Stimulated activated CD8-positive, alpha-beta memory T cell treated with anti-CD3 and anti-CD28 coated beads, Interleukin-12 subunit alpha, Interleukin-12 subunit beta, amount 100 ng/mL, for 4 hours (primary cell): ENCODE measurements at regions not wholly inside any gene's neighbourhood (a gene's known extent, or its start where the extent isn't known, plus 50 kb on each side); places are given as distances from the start of the nearest gene placed in this dataset.

Experiments
- DNase-seq: peaks from one replicate; pipeline ENCODE4 v3.0.0-alpha.2; 2020; ENCODE audit warnings: low read depth

DNA sequence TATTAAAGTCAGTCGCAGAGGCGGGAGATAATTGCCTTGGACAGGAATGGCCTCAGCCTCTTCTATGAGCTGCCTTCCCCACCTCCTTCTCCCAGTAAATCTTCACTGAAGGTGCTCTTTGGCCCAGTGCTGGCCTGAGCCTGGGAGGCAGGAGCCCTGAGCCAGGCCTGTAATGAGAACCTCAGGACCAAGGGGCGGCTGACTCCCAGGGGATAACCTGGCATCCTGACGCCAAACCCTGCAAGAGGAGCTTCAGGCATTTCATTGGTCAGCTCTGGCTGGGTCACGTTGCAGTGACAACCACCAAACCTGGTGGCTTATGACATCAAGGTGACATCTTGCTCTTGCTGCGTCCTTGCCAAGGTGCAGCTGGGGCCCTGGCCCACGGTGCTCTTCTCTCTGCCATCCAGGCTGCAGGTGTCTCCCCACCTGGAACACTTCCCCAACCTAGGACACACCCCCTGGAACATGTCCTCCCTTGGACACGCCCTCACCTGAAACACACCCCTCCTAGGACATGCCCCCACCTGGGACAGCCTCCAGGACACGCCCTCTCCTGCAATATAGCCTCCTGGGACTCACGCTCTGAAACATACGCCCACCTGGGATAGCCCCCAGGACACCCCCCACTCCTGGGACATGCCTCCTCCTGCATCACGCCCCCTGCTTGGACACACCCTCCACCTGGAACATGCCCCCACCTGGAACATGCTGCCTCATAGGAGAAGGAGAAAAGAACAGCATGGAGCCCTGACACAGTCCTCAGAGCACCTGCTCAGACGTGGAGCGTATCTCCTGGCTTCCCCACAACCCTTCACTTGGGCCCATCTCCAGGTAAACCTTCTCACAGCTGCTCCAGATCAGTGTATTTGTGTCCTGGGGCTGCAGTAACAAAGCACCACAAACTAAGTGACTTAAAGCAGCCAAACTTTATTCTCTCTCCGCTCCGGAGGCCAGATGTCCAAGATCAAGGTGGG lies 333.6 kb downstream of the NPHP4 start:
- no peak for DNase-seq

DNA sequence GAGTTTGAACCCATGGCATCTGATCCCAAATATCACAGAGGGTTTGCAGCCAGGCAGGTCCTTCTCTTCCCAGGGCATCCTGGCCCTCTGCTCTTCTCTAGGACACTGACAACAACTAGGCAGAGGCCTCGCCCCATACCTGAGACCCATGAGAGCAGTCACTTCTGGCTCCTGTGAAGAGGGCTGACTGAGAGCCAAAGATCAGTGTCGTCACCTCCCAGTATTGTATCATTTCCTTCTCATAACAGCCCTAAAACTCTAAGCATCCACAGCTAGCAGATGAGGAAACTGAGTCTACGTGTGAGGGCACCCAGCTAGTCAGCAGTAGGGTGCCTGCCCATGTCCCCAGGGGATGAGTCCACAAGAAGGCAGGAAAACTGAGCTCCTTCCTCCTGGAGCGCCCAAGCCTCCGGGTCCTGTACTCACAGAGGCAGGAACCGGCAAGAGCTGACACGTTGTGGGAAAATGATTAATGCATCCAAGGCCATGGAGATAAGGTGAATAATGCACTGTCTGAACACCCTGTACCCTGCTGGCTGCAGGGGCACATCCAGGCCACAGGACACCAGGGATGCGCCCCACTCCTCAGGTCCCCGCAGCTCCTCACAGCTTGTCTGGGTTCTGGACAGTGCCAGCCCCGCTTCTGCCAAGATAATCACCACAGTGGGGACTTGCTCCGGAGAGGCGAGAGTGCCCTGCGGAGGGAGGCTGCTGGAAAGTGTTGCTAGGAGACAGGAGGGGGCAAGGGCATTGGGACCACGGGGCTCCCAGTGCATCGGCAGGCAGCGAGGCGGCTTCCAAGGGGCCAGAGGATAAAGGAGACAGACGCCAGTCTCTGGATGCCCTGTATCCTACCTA lies 340.0 kb downstream of the NPHP4 start:
- no peak for DNase-seq

DNA sequence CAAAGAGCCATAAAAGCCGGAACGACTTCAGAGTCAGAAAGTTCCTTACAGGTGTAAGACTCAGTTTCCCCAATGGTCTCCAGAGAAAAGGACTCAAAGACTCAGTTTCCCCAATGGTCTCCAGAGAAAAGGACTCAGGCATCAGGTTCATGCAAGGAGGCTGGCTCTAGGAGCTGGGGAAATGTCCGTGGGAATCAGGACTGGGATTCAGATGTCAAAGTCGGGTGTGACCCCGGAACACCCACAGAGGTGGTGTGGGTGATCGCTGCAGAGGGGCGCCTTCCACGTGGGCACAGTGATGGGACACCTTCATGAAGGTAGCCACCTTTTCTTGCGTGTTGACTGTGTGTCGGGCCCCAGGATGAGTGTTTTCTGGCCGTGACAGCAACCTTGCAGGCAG lies 340.8 kb downstream of the NPHP4 start:
- no peak for DNase-seq

DNA sequence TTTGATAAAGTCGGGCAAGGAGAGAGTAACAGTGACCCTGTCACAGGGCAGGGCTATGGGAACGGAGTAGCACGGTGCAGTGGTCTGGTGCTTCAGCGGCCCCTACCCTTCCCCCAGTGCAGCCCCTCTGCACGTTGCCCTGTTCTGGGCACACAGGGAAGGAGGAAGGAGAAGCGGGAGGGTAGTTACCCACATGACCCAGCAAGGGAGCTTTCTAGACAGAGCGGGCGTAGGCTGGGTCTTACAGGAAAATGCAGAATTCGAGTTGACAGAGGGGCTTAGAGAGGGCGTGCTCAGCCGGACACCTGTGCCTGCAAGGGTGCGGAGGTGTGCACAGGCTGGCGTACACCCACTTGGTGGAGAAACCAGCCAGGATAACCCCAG lies 341.2 kb downstream of the NPHP4 start:
- no peak for DNase-seq

DNA sequence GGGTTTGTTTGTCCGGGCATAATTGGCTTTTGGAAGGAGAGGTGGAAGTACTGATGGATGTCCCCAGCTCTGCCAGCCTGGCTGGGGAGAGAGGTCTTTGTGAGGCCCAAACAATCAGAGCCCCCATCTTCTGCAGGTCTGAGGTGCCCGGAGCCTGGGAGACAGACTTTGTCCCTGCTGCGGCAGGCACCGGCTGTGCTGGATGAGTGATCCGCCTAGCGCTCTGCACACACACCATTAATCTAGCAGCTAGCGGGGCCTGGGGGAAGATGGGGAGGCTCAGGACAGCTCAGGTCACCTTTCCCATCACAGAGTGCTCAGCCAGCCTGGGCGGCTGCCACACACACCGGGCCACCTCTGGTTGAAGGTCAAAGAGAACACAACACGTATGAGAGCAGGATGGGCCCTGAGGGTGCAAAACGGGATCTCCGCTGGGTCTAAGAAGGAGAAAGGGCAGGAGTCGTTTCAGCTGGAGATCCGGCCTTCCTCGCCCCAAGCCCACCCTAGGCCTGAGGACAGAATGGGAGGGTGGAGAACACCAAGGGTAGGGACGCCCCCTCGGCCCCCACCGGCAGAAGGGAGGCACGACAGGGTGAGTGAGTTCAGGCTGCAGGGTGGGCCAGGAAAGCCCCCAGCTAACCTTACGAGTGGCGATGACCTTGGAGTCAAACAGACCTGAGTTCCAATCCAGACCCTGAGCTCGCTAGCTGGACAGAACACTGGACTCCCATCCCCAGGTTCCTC lies 341.8 kb downstream of the NPHP4 start:
- DNase-seq = no peak

DNA sequence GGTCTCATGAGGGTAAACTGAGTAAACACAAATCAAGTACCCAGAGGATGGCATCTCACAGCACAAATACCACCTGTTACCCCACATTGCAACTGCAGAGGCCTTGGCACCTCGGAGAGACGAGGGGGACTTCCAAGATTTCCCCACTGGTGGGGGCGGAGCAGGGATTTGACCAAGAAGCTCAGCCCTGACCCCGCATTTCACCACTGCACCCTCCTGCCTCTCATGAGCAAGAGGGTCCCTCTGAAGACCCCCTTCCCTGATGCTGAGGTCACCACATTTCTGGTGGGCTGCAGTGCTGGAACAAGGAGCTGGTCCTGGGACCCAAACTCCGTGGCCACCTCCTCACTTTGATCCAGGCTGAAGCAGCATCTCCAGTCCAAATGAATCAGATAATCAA lies 342.4 kb downstream of the NPHP4 start:
- DNase-seq = no peak

DNA sequence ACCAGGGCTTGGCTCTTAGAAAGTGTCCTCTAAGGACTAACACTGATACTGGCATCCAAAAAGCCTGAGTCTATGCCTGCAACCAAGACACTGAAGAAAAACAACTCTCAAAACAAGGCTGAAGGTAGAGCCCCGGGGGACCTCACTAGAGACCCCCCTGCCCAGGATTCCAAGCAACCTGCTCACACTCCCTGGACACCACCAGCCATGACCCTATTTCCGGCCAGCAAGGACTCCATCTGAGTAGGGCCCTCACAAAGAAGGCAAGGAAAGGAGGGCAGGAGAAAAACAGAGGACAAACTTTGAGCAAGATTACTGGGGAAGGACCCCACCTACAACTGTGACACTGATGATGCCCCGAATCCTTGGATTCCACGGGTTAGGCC lies 343.1 kb downstream of the NPHP4 start:
- no peak for DNase-seq

DNA sequence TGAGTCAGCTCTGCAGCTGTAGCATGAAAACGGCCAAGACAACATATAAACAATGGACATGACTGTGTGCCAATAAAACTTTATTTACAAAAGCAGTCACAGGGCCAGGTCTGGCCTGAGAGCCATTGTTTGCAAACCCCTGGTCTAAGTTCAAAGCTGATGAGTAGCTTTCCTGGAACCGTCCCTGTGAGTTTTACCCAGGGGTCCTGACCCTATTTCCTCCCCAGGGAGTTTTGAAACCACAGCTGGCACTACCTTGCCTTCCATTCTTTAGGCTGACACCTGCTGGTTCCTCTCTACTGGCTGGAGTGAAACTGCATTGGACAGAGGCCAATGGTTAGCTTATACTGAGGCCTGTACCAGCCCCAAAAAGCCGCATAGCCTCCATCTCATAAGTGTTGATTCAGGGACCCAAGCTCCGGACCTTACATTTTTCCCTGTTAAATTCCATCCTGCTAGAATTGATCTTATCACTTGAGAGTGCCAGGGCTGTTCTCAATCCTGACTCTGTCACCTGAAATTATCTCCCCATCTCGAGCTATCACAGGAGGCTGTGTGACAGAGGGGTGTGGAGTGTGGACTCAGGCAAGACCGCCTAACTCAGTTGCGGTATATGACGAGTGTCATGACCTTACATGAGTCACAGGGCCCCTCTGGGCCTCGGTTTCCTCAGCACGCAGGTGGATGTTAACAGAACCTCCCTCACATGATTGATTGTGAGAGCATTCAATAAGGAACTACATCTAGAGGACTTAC lies 343.6 kb downstream of the NPHP4 start:
- no peak for DNase-seq

DNA sequence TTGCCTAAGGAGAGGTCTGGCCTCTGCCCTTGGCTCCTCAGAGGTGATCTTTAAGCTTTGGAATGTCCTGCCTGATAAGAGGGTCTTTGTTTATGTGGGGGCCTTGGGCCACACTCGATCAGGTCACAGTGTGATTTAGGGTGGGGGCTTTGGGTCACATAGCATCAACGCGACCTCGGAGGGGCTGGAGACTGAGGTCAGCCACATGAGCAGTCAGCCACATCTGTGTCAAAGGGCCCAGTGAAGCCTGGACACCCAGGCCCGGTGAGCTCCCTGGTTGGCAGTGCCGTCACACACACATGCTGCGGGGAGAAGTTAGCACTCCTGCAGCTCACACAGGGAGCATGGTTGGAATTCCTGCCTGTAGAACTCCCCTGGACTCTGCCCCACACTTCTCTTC lies 345.0 kb downstream of the NPHP4 start:
- no peak for DNase-seq

DNA sequence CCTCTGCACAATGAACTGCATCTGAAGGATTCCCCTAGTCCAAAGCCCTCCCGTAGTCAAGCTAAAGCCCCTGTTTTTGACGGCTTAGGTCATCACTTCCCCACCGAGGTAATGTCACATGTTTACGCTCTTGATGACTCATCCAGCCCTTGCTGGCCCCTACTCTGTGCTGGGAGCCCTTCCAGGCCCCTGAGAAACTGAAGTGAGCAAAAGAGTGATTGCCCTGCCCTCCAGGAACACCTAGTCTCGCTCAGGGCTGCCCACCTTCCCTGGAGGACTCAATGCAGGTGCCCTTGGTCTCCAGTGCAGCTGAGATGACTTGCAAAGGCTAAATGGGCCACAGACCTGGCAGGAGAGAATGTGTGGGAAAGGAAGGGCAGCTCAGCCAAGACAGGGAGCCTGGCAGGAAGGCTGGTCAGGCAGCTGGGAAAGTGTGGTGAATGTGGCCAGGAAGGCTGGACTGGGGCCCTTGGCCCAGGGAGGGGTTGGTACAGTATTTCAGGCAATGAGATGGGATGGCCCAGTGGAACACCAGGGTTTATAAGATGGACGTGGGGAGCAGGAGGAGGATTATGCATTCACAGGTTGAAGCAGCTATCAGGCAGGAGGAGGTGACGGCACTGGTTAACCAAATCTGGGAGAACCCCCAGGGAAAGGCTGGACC lies 345.6 kb downstream of the NPHP4 start:
- no peak for DNase-seq

DNA sequence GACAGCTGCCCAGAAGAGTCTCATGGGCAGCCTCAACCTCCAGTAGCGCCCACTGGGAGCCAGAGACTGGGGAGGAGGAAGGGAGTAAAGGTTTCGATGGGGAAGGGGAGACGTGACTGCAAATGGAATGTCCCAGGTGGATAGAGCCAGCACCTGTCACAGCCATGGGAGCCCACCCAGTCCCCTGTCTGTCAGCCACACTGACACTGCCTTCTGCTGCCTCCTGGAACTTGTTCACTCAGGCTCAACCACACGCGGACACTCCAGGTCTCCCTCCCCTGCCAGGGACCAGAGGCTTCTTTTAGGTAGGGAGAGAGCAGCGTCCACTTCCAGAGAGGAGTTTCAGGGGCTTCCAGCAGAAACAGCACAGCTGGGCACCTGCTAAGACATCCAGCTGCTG lies 346.3 kb downstream of the NPHP4 start:
- DNase-seq = no peak

DNA sequence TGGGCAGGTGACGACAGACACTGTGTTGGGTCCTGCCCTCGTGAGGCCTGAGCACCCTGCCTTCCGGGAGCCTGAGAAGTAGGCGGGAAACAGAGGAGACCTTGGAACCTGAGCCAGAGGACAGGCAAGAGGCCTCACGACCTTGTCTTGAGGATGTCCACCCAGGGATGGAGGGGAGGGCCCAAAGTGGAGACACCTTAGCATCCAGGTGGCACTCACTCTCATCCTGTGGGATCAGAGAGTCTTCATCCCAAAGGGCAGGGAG lies 347.2 kb downstream of the NPHP4 start:
- DNase-seq = no peak

DNA sequence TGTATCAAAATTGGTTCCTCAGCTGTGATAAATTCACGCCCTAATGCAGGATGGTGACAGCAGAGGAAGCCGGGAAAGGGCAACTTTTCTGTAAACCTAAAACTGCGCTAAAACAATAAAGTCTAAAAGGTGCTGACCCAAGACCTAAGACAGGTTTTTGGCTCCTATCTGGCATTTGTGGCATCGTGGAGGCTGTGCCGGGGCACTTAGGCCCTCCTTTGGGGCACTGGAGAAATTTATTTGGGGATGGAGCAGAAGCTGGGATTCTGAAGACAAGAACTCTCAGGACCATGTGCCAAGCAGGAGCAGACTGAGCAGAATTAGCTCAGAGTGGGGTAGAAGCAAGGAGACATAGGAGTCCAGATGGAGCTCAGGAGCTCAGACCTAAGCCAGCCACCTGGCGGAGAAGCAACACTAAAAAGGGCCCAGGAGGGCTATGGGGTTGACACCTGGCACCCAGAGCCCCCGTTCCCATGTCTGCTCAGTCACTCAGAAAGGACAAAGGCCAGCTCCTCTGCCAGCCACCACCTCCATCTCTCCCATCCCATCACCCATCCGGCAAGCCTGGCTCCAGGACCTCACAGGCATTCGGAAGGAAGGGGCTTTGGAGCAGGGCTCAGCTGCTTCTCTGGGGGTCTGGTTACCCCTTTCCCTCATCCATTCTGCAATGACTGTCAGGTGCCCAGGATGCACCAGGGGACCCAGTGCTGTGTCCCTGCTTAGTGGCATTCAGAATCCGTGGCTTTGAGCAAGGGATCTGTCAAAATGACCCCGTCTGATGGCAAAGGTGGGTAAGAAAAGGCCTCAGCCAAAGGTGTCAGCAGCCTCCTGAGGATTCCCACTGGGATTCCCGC lies 347.7 kb downstream of the NPHP4 start:
- DNase-seq = no peak

DNA sequence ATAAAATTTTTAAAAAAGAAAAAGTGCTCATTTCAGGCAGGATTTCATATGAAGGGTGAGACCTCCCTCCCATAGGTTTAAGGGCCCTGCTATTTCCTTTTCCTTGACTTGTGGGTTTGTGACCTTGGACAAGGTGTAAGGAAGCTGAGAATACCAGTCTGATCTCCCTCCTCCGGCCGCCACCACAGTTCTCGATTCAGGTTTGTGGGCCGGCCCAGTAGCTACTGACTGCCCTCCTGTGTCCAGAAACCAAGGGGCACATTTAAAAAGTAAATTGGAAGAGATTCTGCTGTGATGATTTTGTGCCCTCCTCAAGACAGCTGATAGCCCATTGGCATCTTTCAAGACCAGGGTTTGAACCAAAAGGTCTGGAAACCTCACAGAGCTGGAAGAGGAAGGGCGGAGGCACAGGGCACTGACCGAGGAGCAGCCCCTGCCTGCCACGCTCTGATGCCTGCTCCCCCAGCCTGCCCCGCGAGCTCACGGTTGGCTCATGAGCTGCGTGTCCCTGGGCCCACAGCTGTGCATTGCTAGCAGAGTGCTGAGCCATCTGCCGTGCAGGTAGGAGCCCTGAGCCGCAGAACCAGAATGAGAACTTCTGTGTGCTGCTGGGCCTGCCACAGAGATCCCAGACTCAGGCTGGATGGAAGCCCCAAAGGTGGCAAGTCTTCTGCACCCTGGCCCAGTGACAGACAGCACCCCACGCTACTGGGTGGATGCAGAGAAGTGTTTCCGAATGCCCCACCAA lies 348.7 kb downstream of the NPHP4 start:
- DNase-seq = no peak

DNA sequence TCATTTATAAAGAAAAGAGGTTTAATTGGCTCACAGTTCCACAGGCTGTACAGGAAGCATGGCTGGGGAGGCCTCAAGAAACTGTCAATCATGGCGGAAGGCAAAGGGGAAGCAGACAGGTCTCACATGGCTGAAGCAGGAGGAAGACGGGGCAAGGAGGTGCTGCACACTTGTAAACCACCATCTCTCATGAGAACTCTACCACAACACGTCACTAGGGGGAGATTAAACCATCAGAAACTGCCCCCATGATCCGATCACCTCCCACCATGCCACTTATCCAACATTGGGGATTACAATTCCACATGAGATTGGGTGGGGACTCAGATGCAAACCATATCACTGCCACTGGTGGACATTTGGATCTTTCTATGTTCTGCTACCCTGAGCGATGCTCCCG lies 351.4 kb downstream of the NPHP4 start:
- DNase-seq = no peak

DNA sequence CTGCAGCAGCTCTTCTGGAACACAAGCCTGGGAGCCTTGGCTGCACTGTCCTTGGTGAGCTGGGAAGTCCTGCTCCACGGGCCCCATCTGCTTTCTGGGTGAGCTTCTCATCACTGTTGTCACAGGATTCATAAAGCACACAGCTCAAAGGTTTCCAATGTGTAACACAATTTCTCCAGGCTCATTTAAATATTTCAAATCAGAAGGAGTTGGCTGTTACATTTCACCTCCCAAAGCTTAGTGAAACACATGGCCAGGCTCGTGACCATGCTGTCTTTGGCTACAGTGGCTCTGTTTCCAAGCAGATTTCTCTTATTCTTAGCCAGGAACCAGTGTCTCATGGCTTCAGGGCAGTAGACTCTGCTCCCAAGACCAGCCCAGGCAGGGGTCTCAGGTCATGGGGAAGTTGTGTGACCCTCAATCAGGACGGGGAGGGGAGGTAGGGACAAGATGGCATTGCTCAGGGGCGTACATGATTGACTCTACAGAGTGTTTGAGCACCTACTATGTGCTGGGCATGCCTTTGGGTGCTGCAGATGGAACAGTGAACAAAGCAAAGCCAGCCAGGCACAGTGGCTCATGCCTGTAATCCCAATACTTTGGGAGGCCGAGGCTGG lies 353.0 kb downstream of the NPHP4 start:
- DNase-seq = no peak

DNA sequence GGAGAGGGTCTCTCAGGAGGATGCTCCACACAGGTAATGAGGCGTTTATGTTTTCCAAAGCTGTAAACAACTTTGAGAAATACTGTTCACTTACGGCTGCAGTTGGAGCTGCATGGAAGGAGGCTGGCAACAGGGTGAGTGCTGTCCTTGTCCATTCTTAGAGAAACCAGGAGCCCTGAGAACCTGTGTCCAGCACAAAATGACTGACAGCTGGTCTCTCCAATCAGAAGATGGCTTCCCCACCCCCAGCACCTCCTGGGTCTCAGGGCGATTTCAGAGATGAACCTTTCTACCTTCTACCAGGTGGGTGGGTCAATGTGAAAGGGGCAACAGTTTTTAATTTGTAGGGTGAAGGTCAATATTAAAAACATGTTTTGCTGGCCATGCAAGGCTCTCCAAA lies 353.6 kb downstream of the NPHP4 start:
- DNase-seq = no peak

DNA sequence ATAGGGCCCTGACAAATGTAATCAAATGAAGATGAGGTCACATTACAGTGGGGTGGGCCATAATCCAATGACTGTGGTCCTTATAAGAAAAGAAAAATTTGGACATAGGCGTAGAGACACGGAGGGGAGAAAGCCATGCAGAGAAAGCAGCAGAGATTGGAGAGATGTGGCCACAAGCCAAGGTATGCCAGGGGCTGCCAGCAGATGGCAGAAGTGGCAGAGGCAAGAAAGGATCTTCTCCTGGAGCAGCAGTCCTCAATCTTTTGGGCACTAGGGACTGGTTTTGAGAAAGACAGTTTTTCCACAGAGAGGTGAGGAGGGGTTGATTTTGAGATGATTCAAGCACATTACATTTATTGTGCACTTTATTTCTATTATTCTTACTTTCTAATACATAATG lies 355.1 kb downstream of the NPHP4 start:
- no peak for DNase-seq

DNA sequence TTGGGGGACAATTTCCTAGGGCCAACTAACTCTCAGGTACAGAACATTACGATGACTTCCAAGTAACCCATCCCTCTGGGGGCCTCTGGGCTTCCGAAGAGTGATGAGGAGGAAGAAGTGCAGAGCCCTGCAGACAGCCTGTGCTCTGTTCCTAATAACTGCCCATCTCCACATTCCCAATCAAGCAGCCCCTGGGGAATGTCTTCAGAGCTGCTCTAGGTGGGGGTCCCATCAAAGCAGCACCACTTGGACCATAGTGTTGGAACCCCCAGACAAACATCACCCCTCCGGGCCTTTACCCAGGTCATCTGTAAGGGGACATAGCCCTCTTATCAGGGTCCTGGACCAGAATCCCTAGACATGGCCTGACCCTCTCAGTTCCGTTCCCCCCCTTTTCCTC lies 357.3 kb downstream of the NPHP4 start:
- no peak for DNase-seq
